ENCODE measurements at regions not wholly inside any gene's neighbourhood (a gene's known extent, or its start where the extent isn't known, plus 50 kb on each side); places are given as distances from the start of the nearest gene placed in this dataset.

- no peak for DNase-seq
- WGBS, 2 donors, result 63 to 69% methylated on average over 4 of the region's 4 CpGs
- Histone ChIP-seq H3K27me3 (peaks cover 0 to 16% (median 4%) of the 10 kb centered on the region in 3 donors), H3K4me1 (peaks cover 0 to 15% (median 9%) of the 10 kb centered on the region in 4 donors), H3K36me3 (no peaks in the 10 kb centered on the region), H3K27ac (no peak overlapping the region), H3K4me3 (no peak overlapping the region), H3K9me3 (no peaks in the 10 kb centered on the region)
- intact Hi-C loops (cut with DNase I), result loop anchor here (5.0 kb wide), 1 partner anchor 131 kb away; no protein-coding TSS in a partner anchor
- no peak for TF ChIP-seq EP300 (IDR thresholded peaks at IDR 0.05)
- TF ChIP-seq POLR2AphosphoS5 (IDR thresholded peaks at IDR 0.05), result no peak
- no peak for TF ChIP-seq CTCF (IDR thresholded peaks at IDR 0.05)
- no peak for TF ChIP-seq POLR2A (IDR thresholded peaks at IDR 0.05)
These were observed 66.1 kb upstream of the AKT3 start for GRCh38 chr1:243916160-243916559.

GRCh38 chr1:243912347-243912746 is 62.3 kb upstream of the AKT3 start:
- H3K27ac ChIP-seq, result no peak overlapping the region
- intact Hi-C loops (cut with DNase I), result no loop called here
- TF ChIP-seq CTCF (IDR thresholded peaks at IDR 0.05) (no peak), EP300 (IDR thresholded peaks at IDR 0.05) (no peak), POLR2AphosphoS5 (IDR thresholded peaks at IDR 0.05) (no peak), POLR2A (IDR thresholded peaks at IDR 0.05) (no peak)
- no peak for DNase-seq
- no peak overlapping the region for H3K4me3 ChIP-seq
- peaks cover 0 to 16% (median 4%) of the 10 kb centered on the region in 3 donors for H3K27me3 ChIP-seq
- WGBS, 2 donors, result 62 to 73% methylated on average over 2 of the region's 2 CpGs
- no peaks in the 10 kb centered on the region for H3K36me3 ChIP-seq
- no peaks in the 10 kb centered on the region for H3K9me3 ChIP-seq
- H3K4me1 ChIP-seq, result peaks cover 0 to 11% (median 8%) of the 10 kb centered on the region in 4 donors

- H3K36me3 ChIP-seq, result no peaks in the 10 kb centered on the region
- no peak overlapping the region for H3K4me3 ChIP-seq
- DNase-seq, result no peak
- peaks cover 0 to 14% (median 0%) of the 10 kb centered on the region in 3 donors for H3K27me3 ChIP-seq
- no peak overlapping the region for H3K27ac ChIP-seq
- H3K4me1 ChIP-seq, result no peaks in the 10 kb centered on the region
- intact Hi-C loops (cut with DNase I), result no loop called here
- H3K9me3 ChIP-seq, result no peaks in the 10 kb centered on the region
- 70 to 81% methylated on average over 6 of the region's 6 CpGs for WGBS, 2 donors
- TF ChIP-seq EP300 (IDR thresholded peaks at IDR 0.05) (no peak), POLR2AphosphoS5 (IDR thresholded peaks at IDR 0.05) (no peak), POLR2A (IDR thresholded peaks at IDR 0.05) (no peak), CTCF (IDR thresholded peaks at IDR 0.05) (no peak)
These were observed 60.6 kb upstream of the AKT3 start for GRCh38 chr1:243910607-243911006.

GRCh38 chr1:243903895-243904294 is 53.9 kb upstream of the AKT3 start:
- H3K27ac ChIP-seq, result no peak overlapping the region
- WGBS, 2 donors, result 89 to 92% methylated on average over 4 of the region's 4 CpGs
- H3K27me3 ChIP-seq, result no peaks in the 10 kb centered on the region
- H3K4me1 ChIP-seq, result no peaks in the 10 kb centered on the region
- no peaks in the 10 kb centered on the region for H3K36me3 ChIP-seq
- DNase-seq, result no peak
- intact Hi-C loops (cut with DNase I), result no loop called here
- TF ChIP-seq POLR2A (IDR thresholded peaks at IDR 0.05) (no peak), EP300 (IDR thresholded peaks at IDR 0.05) (no peak), CTCF (IDR thresholded peaks at IDR 0.05) (no peak), POLR2AphosphoS5 (IDR thresholded peaks at IDR 0.05) (no peak)
- no peak overlapping the region for H3K4me3 ChIP-seq
- no peaks in the 10 kb centered on the region for H3K9me3 ChIP-seq

- Histone ChIP-seq H3K4me3 (no peak overlapping the region), H3K9me3 (no peaks in the 10 kb centered on the region), H3K27me3 (no peaks in the 10 kb centered on the region), H3K4me1 (no peaks in the 10 kb centered on the region), H3K36me3 (no peaks in the 10 kb centered on the region), H3K27ac (no peak overlapping the region)
- WGBS, 2 donors, result 67 to 69% methylated on average over 4 of the region's 4 CpGs
- TF ChIP-seq POLR2A (IDR thresholded peaks at IDR 0.05), result no peak
- no peak for TF ChIP-seq EP300 (IDR thresholded peaks at IDR 0.05)
- TF ChIP-seq POLR2AphosphoS5 (IDR thresholded peaks at IDR 0.05), result no peak
- no peak for TF ChIP-seq CTCF (IDR thresholded peaks at IDR 0.05)
- no peak for DNase-seq
- intact Hi-C loops (cut with DNase I), result no loop called here
These were observed 53.0 kb upstream of the AKT3 start for GRCh38 chr1:243903041-243903440.
